Fibroblast of lung (primary cell): ENCODE measurements at regions not wholly inside any gene's neighbourhood (a gene's known extent, or its start where the extent isn't known, plus 50 kb on each side); places are given as distances from the start of the nearest gene placed in this dataset.

Experiments
- DNase-seq, 2 donors: peaks; one replicate each; pipeline versions ENCODE4 v3.0.0 to v3.0.0-alpha.2; 2010; ENCODE audit warnings: low read depth in 2 of 2
- H2AFZ ChIP-seq: 2 replicates; pipeline ENCODE4 v1.5.1; 2012; ENCODE audit warnings: low read length, control low read depth, inconsistent platforms
- H3K27ac ChIP-seq: 2 replicates; pipeline ENCODE4 v1.5.1; 2011; ENCODE audit warnings: low read length, control low read depth; ENCODE audit not compliant: insufficient read depth
- H3K27me3 ChIP-seq: 2 replicates; pipeline ENCODE4 v1.5.1; 2011; ENCODE audit warnings: mild to moderate bottlenecking, low read length; ENCODE audit not compliant: control insufficient read depth, insufficient read depth
- H3K36me3 ChIP-seq: 2 replicates; pipeline ENCODE4 v1.5.1; 2011; ENCODE audit warnings: low read length; ENCODE audit not compliant: control insufficient read depth, insufficient read depth
- H3K4me1 ChIP-seq: 2 replicates; pipeline ENCODE4 v1.5.1; 2011; ENCODE audit warnings: low read length; ENCODE audit not compliant: control insufficient read depth, insufficient read depth; ENCODE audit errors: extremely low read depth
- H3K4me2 ChIP-seq: 2 replicates; pipeline ENCODE4 v1.5.1; 2011; ENCODE audit warnings: low read length, control low read depth; ENCODE audit not compliant: insufficient read depth; ENCODE audit errors: extremely low read depth
- H3K4me3 ChIP-seq, 4 experiments: fragments of 200-600 bp in 1 of 4; sonication (generic) in 1 of 4; replicated peaks in 1 of 4; 2 replicates each; pipeline ENCODE4 v1.5.1; 2011 to 2016; ENCODE audit warnings: low read length in 4 of 4, low read depth in 3 of 4, mild to moderate bottlenecking in 3 of 4, control low read depth in 2 of 4, inconsistent platforms in 1 of 4, mixed read lengths in 1 of 4; ENCODE audit not compliant: insufficient read depth in 1 of 4; ENCODE audit errors: control extremely low read depth in 1 of 4
- H3K79me2 ChIP-seq: 2 replicates; pipeline ENCODE4 v1.5.1; 2012; ENCODE audit warnings: mild to moderate bottlenecking, low read length, inconsistent platforms; ENCODE audit not compliant: control insufficient read depth, insufficient read depth
- H3K9ac ChIP-seq: 2 replicates; pipeline ENCODE4 v1.5.1; 2011; ENCODE audit warnings: mild to moderate bottlenecking, low read length, control low read depth; ENCODE audit not compliant: insufficient read depth
- H3K9me3 ChIP-seq: 2 replicates; pipeline ENCODE4 v1.5.1; 2012; ENCODE audit warnings: low read depth, low read length; ENCODE audit not compliant: control insufficient read depth, insufficient read depth
- H4K20me1 ChIP-seq: 2 replicates; pipeline ENCODE4 v1.5.1; 2011; ENCODE audit warnings: low read length; ENCODE audit not compliant: control insufficient read depth, insufficient read depth; ENCODE audit errors: extremely low read depth
- CTCF ChIP-seq, 2 donors: IDR thresholded peaks in 1 of 2; conservative IDR thresholded peaks in 1 of 2; 1 replicate in 1 of 2; 2 replicates in 1 of 2; pipeline ENCODE4 v1.5.1; 2011 to 2012; ENCODE audit warnings: low read length in 2 of 2, control low read depth in 1 of 2, inconsistent platforms in 1 of 2, low read depth in 1 of 2, mild to moderate bottlenecking in 1 of 2
- EZH2 ChIP-seq: IDR thresholded peaks from 2 replicates; pipeline ENCODE4 v1.5.1; 2012; ENCODE audit warnings: low read length, control low read depth, mild to moderate bottlenecking; ENCODE audit errors: missing control alignments

GRCh38 chr3:178350763-178351162, 185.5 kb upstream of the KCNMB2 start:
- no peak overlapping the region for H3K9ac ChIP-seq
- TF ChIP-seq CTCF (conservative IDR thresholded peaks at IDR 0.05 in 1 of 2, IDR thresholded peaks at IDR 0.05 in 1 of 2; ENCODE audit: low read depth in 1 of 2, low read length in 2 of 2) (no peak), EZH2 (no peak)
- DNase-seq: peak in 1 of 2 donors; percentile 53
- H3K9me3 ChIP-seq: no peaks in the 10 kb centered on the region
- no peak overlapping the region for H3K4me2 ChIP-seq
- H3K4me3 ChIP-seq: no peak overlapping the region
- H4K20me1 ChIP-seq: no peaks in the 10 kb centered on the region
- H2AFZ ChIP-seq: no peak overlapping the region
- H3K4me1 ChIP-seq: peaks cover 7% of the 10 kb centered on the region
- no peak overlapping the region for H3K27ac ChIP-seq
- no peaks in the 10 kb centered on the region for H3K27me3 ChIP-seq
- H3K36me3 ChIP-seq: no peaks in the 10 kb centered on the region
- H3K79me2 ChIP-seq: no peaks in the 10 kb centered on the region

GRCh38 chr3:178352326-178353005, 183.8 kb upstream of the KCNMB2 start:
- Histone ChIP-seq H3K9ac (no peak overlapping the region), H3K27ac (peak overlapping the region; percentile 56), H3K79me2 (no peaks in the 10 kb centered on the region), H3K9me3 (no peaks in the 10 kb centered on the region), H3K27me3 (no peaks in the 10 kb centered on the region), H4K20me1 (no peaks in the 10 kb centered on the region), H3K36me3 (no peaks in the 10 kb centered on the region), H3K4me3 (no peak overlapping the region), H3K4me2 (peak overlapping the region; percentile 58), H2AFZ (no peak overlapping the region), H3K4me1 (peaks cover 7% of the 10 kb centered on the region)
- TF ChIP-seq EZH2 (no peak), CTCF (conservative IDR thresholded peaks at IDR 0.05 in 1 of 2, IDR thresholded peaks at IDR 0.05 in 1 of 2; ENCODE audit: low read depth in 1 of 2, low read length in 2 of 2) (no peak)
- DNase-seq: peak; percentile 78 to 90

- peak overlapping the region; percentile 58 for H3K4me2 ChIP-seq
- no peaks in the 10 kb centered on the region for H3K9me3 ChIP-seq
- peaks cover 7% of the 10 kb centered on the region for H3K4me1 ChIP-seq
- H3K36me3 ChIP-seq: no peaks in the 10 kb centered on the region
- no peak for TF ChIP-seq EZH2
- no peak for TF ChIP-seq CTCF (conservative IDR thresholded peaks at IDR 0.05 in 1 of 2, IDR thresholded peaks at IDR 0.05 in 1 of 2; ENCODE audit: low read depth in 1 of 2, low read length in 2 of 2)
- H4K20me1 ChIP-seq: no peaks in the 10 kb centered on the region
- H3K27me3 ChIP-seq: no peaks in the 10 kb centered on the region
- no peak overlapping the region for H3K27ac ChIP-seq
- H2AFZ ChIP-seq: no peak overlapping the region
- no peak overlapping the region for H3K4me3 ChIP-seq
- DNase-seq: peak; percentile 39 to 51
- no peak overlapping the region for H3K9ac ChIP-seq
- H3K79me2 ChIP-seq: no peaks in the 10 kb centered on the region
Observed at GRCh38 chr3:178353006-178353694, 183.1 kb upstream of the KCNMB2 start.
